Naive thymus-derived CD4-positive, alpha-beta T cell (primary cell): ENCODE measurements at regions not wholly inside any gene's neighbourhood (a gene's known extent, or its start where the extent isn't known, plus 50 kb on each side); places are given as distances from the start of the nearest gene placed in this dataset.
"Not testable (repeated sequence)": the region's sequence is repeated elsewhere in the genome, so short reads cannot be mapped to it uniquely, and the experiment has no call there.

Experiments used
- ATAC-seq: fragments of 150-1000 bp; cut with Tn5 transposase; 2 replicates; pipeline ENCODE4 v1.10.0; 2021; ENCODE audit warnings: mild to moderate bottlenecking, moderate library complexity
- CTCF ChIA-PET: fragments of 350-600 bp; sonication (Branson Sonifier 250); formaldehyde crosslinking; loops from one replicate; lab custom pipeline; 2021; ENCODE audit warnings: antibody characterized with exemption; lab: Charles Lee
- POLR2A ChIA-PET: fragments of 350-600 bp; sonication (Branson Sonifier 250); formaldehyde crosslinking; loops from one replicate; lab custom pipeline; 2021; ENCODE audit warnings: antibody characterized with exemption, inconsistent platforms; lab: Charles Lee
- DNase-seq, 9 donors: peaks; one replicate each; pipeline versions ENCODE4 v3.0.0 to v3.0.0-alpha.2; 2020 to 2022; ENCODE audit warnings: mixed read lengths in 1 of 9
- H3K27ac ChIP-seq: one replicate; pipeline ENCODE4 v1.7.0; 2013; ENCODE audit warnings: mild to moderate bottlenecking, low read depth, low read length, moderate library complexity
- H3K27me3 ChIP-seq, 2 donors: one replicate each; pipeline ENCODE4 v1.7.0; 2013; ENCODE audit warnings: low read length in 2 of 2, mild to moderate bottlenecking in 2 of 2, moderate library complexity in 2 of 2; ENCODE audit not compliant: control insufficient read depth in 2 of 2, insufficient read depth in 2 of 2
- H3K36me3 ChIP-seq, 3 experiments: 1 replicate in 2 of 3; 2 replicates in 1 of 3; pipeline ENCODE4 v1.7.0; 2013; ENCODE audit warnings: low read length in 3 of 3, mild to moderate bottlenecking in 3 of 3, moderate library complexity in 1 of 3; ENCODE audit not compliant: insufficient read depth in 3 of 3, control insufficient read depth in 2 of 3
- H3K4me1 ChIP-seq, 2 donors: one replicate each; pipeline ENCODE4 v1.7.0; 2013; ENCODE audit warnings: low read length in 2 of 2, mild to moderate bottlenecking in 2 of 2, moderate library complexity in 1 of 2; ENCODE audit not compliant: control insufficient read depth in 2 of 2, insufficient read depth in 2 of 2
- H3K4me3 ChIP-seq: 2 replicates; pipeline ENCODE4 v1.7.0; 2013; ENCODE audit warnings: mild to moderate bottlenecking, low read length
- H3K9me3 ChIP-seq, 3 experiments: 1 replicate in 2 of 3; 2 replicates in 1 of 3; pipeline ENCODE4 v1.7.0; 2013; ENCODE audit warnings: low read length in 3 of 3; ENCODE audit not compliant: control insufficient read depth in 2 of 3
- H3K27ac Mint-ChIP-seq, 9 donors: one replicate each; pipeline ENCODE4 v1.8.0; 2020 to 2022; ENCODE audit warnings: mixed read lengths in 9 of 9, mild to moderate bottlenecking in 8 of 9, moderate library complexity in 5 of 9, inconsistent platforms in 2 of 9
- H3K27me3 Mint-ChIP-seq, 5 donors: one replicate each; pipeline ENCODE4 v1.8.0; 2021 to 2022; ENCODE audit warnings: mixed read lengths in 5 of 5, mild to moderate bottlenecking in 1 of 5
- H3K36me3 Mint-ChIP-seq, 5 donors: one replicate each; pipeline ENCODE4 v1.8.0; 2020 to 2022; ENCODE audit warnings: mixed read lengths in 5 of 5, mild to moderate bottlenecking in 3 of 5, inconsistent platforms in 1 of 5
- H3K4me1 Mint-ChIP-seq, 7 donors: one replicate each; pipeline ENCODE4 v1.8.0; 2020 to 2022; ENCODE audit warnings: mixed read lengths in 7 of 7, mild to moderate bottlenecking in 3 of 7, inconsistent platforms in 1 of 7
- H3K4me3 Mint-ChIP-seq, 10 donors: one replicate each; pipeline ENCODE4 v1.8.0; 2020 to 2022; ENCODE audit warnings: mild to moderate bottlenecking in 10 of 10, mixed read lengths in 10 of 10, moderate library complexity in 6 of 10, inconsistent platforms in 2 of 10
- H3K9me3 Mint-ChIP-seq, 11 donors: one replicate each; pipeline ENCODE4 v1.8.0; 2020 to 2022; ENCODE audit warnings: mixed read lengths in 11 of 11, mild to moderate bottlenecking in 4 of 11, inconsistent platforms in 1 of 11, moderate library complexity in 1 of 11
- intact Hi-C, 2 donors: fragments of 100-400 bp; cut with micrococcal nuclease; formaldehyde crosslinking; loops; one replicate each; pipeline ENCODE4 v1.15.1; 2023

GRCh38 chr17:27958708-27959381 lies 65.7 kb upstream of the LYRM9 start:
- intact Hi-C loops = no loop called here
- Mint-ChIP-seq H3K36me3 (no peaks in the 10 kb centered on the region), H3K4me3 (no peak overlapping the region)

GRCh38 chr17:27959382-27959709 lies 66.2 kb upstream of the LYRM9 start:
- Mint-ChIP-seq H3K27me3 (peaks cover 0 to 4% (median 0%) of the 10 kb centered on the region in 5 donors), H3K9me3 (no peaks in the 10 kb centered on the region), H3K4me1 (no peaks in the 10 kb centered on the region), H3K4me3 (no peak overlapping the region), H3K27ac (no peak overlapping the region), H3K36me3 (no peaks in the 10 kb centered on the region)
- Histone ChIP-seq H3K4me3 (no peak overlapping the region), H3K4me1 (no peaks in the 10 kb centered on the region), H3K27me3 (no peaks in the 10 kb centered on the region), H3K36me3 (no peaks in the 10 kb centered on the region), H3K27ac (no peak overlapping the region), H3K9me3 (no peaks in the 10 kb centered on the region)
- intact Hi-C loops = no loop called here
- ChIA-PET CTCF (interaction anchor here (0.7 kb wide), 1 partner anchor 360 kb away, joined by 3 read pairs; no protein-coding TSS in a partner anchor), POLR2A (no interaction called here)
- no peak for ATAC-seq
- no peak for DNase-seq

More at GRCh38 chr17:27958708-27959381, 65.7 kb upstream of the LYRM9 start:
- peaks cover 0 to 6% (median 0%) of the 10 kb centered on the region in 5 donors for H3K27me3 Mint-ChIP-seq
- no peak overlapping the region for H3K4me3 ChIP-seq
- H3K27ac Mint-ChIP-seq = no peak overlapping the region
- H3K27ac ChIP-seq = no peak overlapping the region
- H3K4me1 ChIP-seq = no peaks in the 10 kb centered on the region
- no peaks in the 10 kb centered on the region for H3K9me3 ChIP-seq
- POLR2A ChIA-PET = no interaction called here
- ATAC-seq (no peak), DNase-seq (no peak)
- H3K9me3 Mint-ChIP-seq = no peaks in the 10 kb centered on the region
- H3K27me3 ChIP-seq = no peaks in the 10 kb centered on the region
- H3K4me1 Mint-ChIP-seq = no peaks in the 10 kb centered on the region
- no peaks in the 10 kb centered on the region for H3K36me3 ChIP-seq
- CTCF ChIA-PET = interaction anchor here (0.7 kb wide), 1 partner anchor 359 kb away, joined by 3 read pairs; no protein-coding TSS in a partner anchor

- no peak overlapping the region for H3K4me3 ChIP-seq
- no peaks in the 10 kb centered on the region for H3K4me1 Mint-ChIP-seq
- H3K27ac ChIP-seq = no peak overlapping the region
- peaks cover 0 to under 1% (median 0%) of the 10 kb centered on the region in 5 donors for H3K27me3 Mint-ChIP-seq
- no peaks in the 10 kb centered on the region for H3K4me1 ChIP-seq
- no peaks in the 10 kb centered on the region for H3K9me3 ChIP-seq
- DNase-seq = no peak
- no peaks in the 10 kb centered on the region for H3K27me3 ChIP-seq
- intact Hi-C loops = no loop called here
- no peaks in the 10 kb centered on the region for H3K36me3 Mint-ChIP-seq
- CTCF ChIA-PET = no interaction called here
- no peaks in the 10 kb centered on the region for H3K36me3 ChIP-seq
- no peak overlapping the region for H3K4me3 Mint-ChIP-seq
- H3K27ac Mint-ChIP-seq = no peak overlapping the region
- POLR2A ChIA-PET = no interaction called here
- H3K9me3 Mint-ChIP-seq = no peaks in the 10 kb centered on the region
- no peak for ATAC-seq
Measured at GRCh38 chr17:27960183-27960849, 67.2 kb upstream of the LYRM9 start.

GRCh38 chr17:27962581-27962980 lies 69.4 kb upstream of the LYRM9 start:
- H3K27me3 Mint-ChIP-seq, H3K9me3 ChIP-seq, H3K27ac ChIP-seq, H3K9me3 Mint-ChIP-seq, H3K36me3 ChIP-seq, H3K4me3 ChIP-seq, H3K36me3 Mint-ChIP-seq, CTCF ChIA-PET, H3K4me1 ChIP-seq, H3K27me3 ChIP-seq, H3K4me1 Mint-ChIP-seq, H3K4me3 Mint-ChIP-seq, H3K27ac Mint-ChIP-seq, POLR2A ChIA-PET, DNase-seq, intact Hi-C loops, ATAC-seq: not testable (repeated sequence)

GRCh38 chr17:27965224-27965623 lies 72.1 kb upstream of the LYRM9 start:
- Mint-ChIP-seq H3K27me3 (peaks cover 3 to 9% (median 6%) of the 10 kb centered on the region in 5 donors), H3K4me3 (no peak overlapping the region), H3K36me3 (no peaks in the 10 kb centered on the region), H3K9me3 (peaks cover 0 to 1% (median 0%) of the 10 kb centered on the region in 11 donors), H3K4me1 (no peaks in the 10 kb centered on the region), H3K27ac (no peak overlapping the region)
- no peaks in the 10 kb centered on the region for H3K9me3 ChIP-seq
- no peak overlapping the region for H3K4me3 ChIP-seq
- H3K27me3 ChIP-seq = no peaks in the 10 kb centered on the region
- ChIA-PET CTCF (no interaction called here), POLR2A (no interaction called here)
- no peak for DNase-seq
- ATAC-seq = no peak
- H3K36me3 ChIP-seq = no peaks in the 10 kb centered on the region
- intact Hi-C loops = no loop called here
- no peak overlapping the region for H3K27ac ChIP-seq
- no peaks in the 10 kb centered on the region for H3K4me1 ChIP-seq

GRCh38 chr17:27968206-27968732 lies 74.2 kb upstream of the NLK start:
- Histone ChIP-seq H3K9me3 (no peaks in the 10 kb centered on the region), H3K4me3 (no peak overlapping the region), H3K27ac (no peak overlapping the region), H3K4me1 (no peaks in the 10 kb centered on the region), H3K27me3 (no peaks in the 10 kb centered on the region), H3K36me3 (no peaks in the 10 kb centered on the region)
- H3K27me3 Mint-ChIP-seq = peaks cover 6 to 16% (median 7%) of the 10 kb centered on the region in 5 donors
- peaks cover 0 to 1% (median 0%) of the 10 kb centered on the region in 11 donors for H3K9me3 Mint-ChIP-seq
- no peaks in the 10 kb centered on the region for H3K36me3 Mint-ChIP-seq
- ATAC-seq = no peak
- ChIA-PET CTCF (no interaction called here), POLR2A (no interaction called here)
- H3K4me3 Mint-ChIP-seq = no peak overlapping the region
- H3K27ac Mint-ChIP-seq = no peak overlapping the region
- intact Hi-C loops = no loop called here
- no peak for DNase-seq
- no peaks in the 10 kb centered on the region for H3K4me1 Mint-ChIP-seq

- H3K36me3 Mint-ChIP-seq = no peaks in the 10 kb centered on the region
- H3K27me3 Mint-ChIP-seq = peaks cover 6 to 16% (median 7%) of the 10 kb centered on the region in 5 donors
- Histone ChIP-seq H3K27ac (no peak overlapping the region), H3K27me3 (no peaks in the 10 kb centered on the region), H3K4me1 (no peaks in the 10 kb centered on the region), H3K4me3 (no peak overlapping the region), H3K9me3 (no peaks in the 10 kb centered on the region), H3K36me3 (no peaks in the 10 kb centered on the region)
- ChIA-PET CTCF (no interaction called here), POLR2A (no interaction called here)
- intact Hi-C loops = no loop called here
- ATAC-seq (no peak), DNase-seq (no peak)
- peaks cover 0 to 1% (median 0%) of the 10 kb centered on the region in 11 donors for H3K9me3 Mint-ChIP-seq
- H3K4me3 Mint-ChIP-seq = no peak overlapping the region
- H3K27ac Mint-ChIP-seq = no peak overlapping the region
- no peaks in the 10 kb centered on the region for H3K4me1 Mint-ChIP-seq
Measured at GRCh38 chr17:27970587-27970986, 71.9 kb upstream of the NLK start.
